Naive thymus-derived CD4-positive, alpha-beta T cell (primary cell): ENCODE measurements at regions not wholly inside any gene's neighbourhood (a gene's known extent, or its start where the extent isn't known, plus 50 kb on each side); places are given as distances from the start of the nearest gene placed in this dataset.

Experiments
- ATAC-seq: fragments of 150-1000 bp; cut with Tn5 transposase; 2 replicates; pipeline ENCODE4 v1.10.0; 2021; ENCODE audit warnings: mild to moderate bottlenecking, moderate library complexity
- CTCF ChIA-PET: fragments of 350-600 bp; sonication (Branson Sonifier 250); formaldehyde crosslinking; loops from one replicate; lab custom pipeline; 2021; ENCODE audit warnings: antibody characterized with exemption; lab: Charles Lee
- POLR2A ChIA-PET: fragments of 350-600 bp; sonication (Branson Sonifier 250); formaldehyde crosslinking; loops from one replicate; lab custom pipeline; 2021; ENCODE audit warnings: antibody characterized with exemption, inconsistent platforms; lab: Charles Lee
- DNase-seq, 9 donors: peaks; one replicate each; pipeline versions ENCODE4 v3.0.0 to v3.0.0-alpha.2; 2020 to 2022; ENCODE audit warnings: mixed read lengths in 1 of 9
- H3K27ac ChIP-seq: one replicate; pipeline ENCODE4 v1.7.0; 2013; ENCODE audit warnings: mild to moderate bottlenecking, low read depth, low read length, moderate library complexity
- H3K27me3 ChIP-seq, 2 donors: one replicate each; pipeline ENCODE4 v1.7.0; 2013; ENCODE audit warnings: low read length in 2 of 2, mild to moderate bottlenecking in 2 of 2, moderate library complexity in 2 of 2; ENCODE audit not compliant: control insufficient read depth in 2 of 2, insufficient read depth in 2 of 2
- H3K36me3 ChIP-seq, 3 experiments: 1 replicate in 2 of 3; 2 replicates in 1 of 3; pipeline ENCODE4 v1.7.0; 2013; ENCODE audit warnings: low read length in 3 of 3, mild to moderate bottlenecking in 3 of 3, moderate library complexity in 1 of 3; ENCODE audit not compliant: insufficient read depth in 3 of 3, control insufficient read depth in 2 of 3
- H3K4me1 ChIP-seq, 2 donors: one replicate each; pipeline ENCODE4 v1.7.0; 2013; ENCODE audit warnings: low read length in 2 of 2, mild to moderate bottlenecking in 2 of 2, moderate library complexity in 1 of 2; ENCODE audit not compliant: control insufficient read depth in 2 of 2, insufficient read depth in 2 of 2
- H3K4me3 ChIP-seq: 2 replicates; pipeline ENCODE4 v1.7.0; 2013; ENCODE audit warnings: mild to moderate bottlenecking, low read length
- H3K9me3 ChIP-seq, 3 experiments: 1 replicate in 2 of 3; 2 replicates in 1 of 3; pipeline ENCODE4 v1.7.0; 2013; ENCODE audit warnings: low read length in 3 of 3; ENCODE audit not compliant: control insufficient read depth in 2 of 3
- H3K27ac Mint-ChIP-seq, 9 donors: one replicate each; pipeline ENCODE4 v1.8.0; 2020 to 2022; ENCODE audit warnings: mixed read lengths in 9 of 9, mild to moderate bottlenecking in 8 of 9, moderate library complexity in 5 of 9, inconsistent platforms in 2 of 9
- H3K27me3 Mint-ChIP-seq, 5 donors: one replicate each; pipeline ENCODE4 v1.8.0; 2021 to 2022; ENCODE audit warnings: mixed read lengths in 5 of 5, mild to moderate bottlenecking in 1 of 5
- H3K36me3 Mint-ChIP-seq, 5 donors: one replicate each; pipeline ENCODE4 v1.8.0; 2020 to 2022; ENCODE audit warnings: mixed read lengths in 5 of 5, mild to moderate bottlenecking in 3 of 5, inconsistent platforms in 1 of 5
- H3K4me1 Mint-ChIP-seq, 7 donors: one replicate each; pipeline ENCODE4 v1.8.0; 2020 to 2022; ENCODE audit warnings: mixed read lengths in 7 of 7, mild to moderate bottlenecking in 3 of 7, inconsistent platforms in 1 of 7
- H3K4me3 Mint-ChIP-seq, 10 donors: one replicate each; pipeline ENCODE4 v1.8.0; 2020 to 2022; ENCODE audit warnings: mild to moderate bottlenecking in 10 of 10, mixed read lengths in 10 of 10, moderate library complexity in 6 of 10, inconsistent platforms in 2 of 10
- H3K9me3 Mint-ChIP-seq, 11 donors: one replicate each; pipeline ENCODE4 v1.8.0; 2020 to 2022; ENCODE audit warnings: mixed read lengths in 11 of 11, mild to moderate bottlenecking in 4 of 11, inconsistent platforms in 1 of 11, moderate library complexity in 1 of 11
- intact Hi-C, 2 donors: fragments of 100-400 bp; cut with micrococcal nuclease; formaldehyde crosslinking; loops; one replicate each; pipeline ENCODE4 v1.15.1; 2023

GRCh38 chr7:54664235-54665228 lies 94.5 kb downstream of the SEC61G start:
- ATAC-seq (no peak), DNase-seq (peak in 1 of 9 donors; percentile 23)
- Histone ChIP-seq H3K9me3 (no peaks in the 10 kb centered on the region), H3K36me3 (no peaks in the 10 kb centered on the region), H3K27me3 (no peaks in the 10 kb centered on the region), H3K4me1 (no peaks in the 10 kb centered on the region), H3K27ac (no peak overlapping the region), H3K4me3 (no peak overlapping the region)
- H3K27me3 Mint-ChIP-seq = peaks cover 27 to 52% (median 41%) of the 10 kb centered on the region in 5 donors
- ChIA-PET CTCF (no interaction called here), POLR2A (no interaction called here)
- peaks cover 0 to 10% (median 3%) of the 10 kb centered on the region in 5 donors for H3K36me3 Mint-ChIP-seq
- intact Hi-C loops = no loop called here
- H3K27ac Mint-ChIP-seq = no peak overlapping the region
- H3K4me1 Mint-ChIP-seq = peaks cover 4 to 19% (median 11%) of the 10 kb centered on the region in 7 donors
- H3K4me3 Mint-ChIP-seq = peak overlapping the region in 9 of 10 donors; percentile 41 to 67 (median 62)
- H3K9me3 Mint-ChIP-seq = peaks cover 0 to 25% (median 5%) of the 10 kb centered on the region in 11 donors

DNA sequence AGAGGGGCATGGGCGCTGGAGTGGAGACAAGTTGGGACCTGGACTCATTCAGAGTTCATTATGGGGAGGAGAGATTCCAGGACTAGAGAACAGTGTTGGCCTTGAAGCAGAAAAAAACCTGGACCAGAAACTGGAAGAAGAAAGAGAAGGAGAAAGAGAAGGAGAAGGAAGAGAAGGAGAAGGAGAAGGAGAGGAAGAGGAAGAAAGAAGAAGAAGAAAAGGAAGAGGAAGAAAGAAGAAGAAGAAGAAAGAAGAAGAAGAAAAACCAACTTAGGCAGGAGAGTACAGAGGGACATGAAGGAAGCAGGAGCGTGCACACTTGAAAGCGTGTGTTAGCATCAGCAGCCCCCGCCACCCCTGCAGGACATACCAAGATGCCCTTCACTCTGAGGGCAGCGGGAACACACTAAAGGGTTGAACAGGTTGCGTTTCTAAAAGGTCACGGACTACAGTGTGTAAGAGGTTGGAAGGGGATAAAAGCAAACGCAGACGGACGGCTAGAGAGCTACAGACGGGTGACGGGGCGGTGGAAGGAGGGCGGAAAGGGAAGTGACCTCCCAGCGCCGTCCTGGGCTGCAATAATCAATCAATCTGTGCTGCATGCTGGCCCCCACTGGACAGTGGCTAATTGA lies 95.3 kb downstream of the SEC61G start:
- Mint-ChIP-seq H3K36me3 (peaks cover 0 to 13% (median 3%) of the 10 kb centered on the region in 5 donors), H3K4me1 (peaks cover 4 to 19% (median 11%) of the 10 kb centered on the region in 7 donors), H3K27ac (no peak overlapping the region), H3K27me3 (peaks cover 27 to 52% (median 41%) of the 10 kb centered on the region in 5 donors), H3K4me3 (peak overlapping the region; percentile 35 to 67 (median 59)), H3K9me3 (peaks cover 0 to 21% (median 5%) of the 10 kb centered on the region in 11 donors)
- no peaks in the 10 kb centered on the region for H3K27me3 ChIP-seq
- ATAC-seq = no peak
- H3K4me1 ChIP-seq = no peaks in the 10 kb centered on the region
- no peak for DNase-seq
- intact Hi-C loops = no loop called here
- H3K27ac ChIP-seq = no peak overlapping the region
- no peak overlapping the region for H3K4me3 ChIP-seq
- ChIA-PET CTCF (no interaction called here), POLR2A (no interaction called here)
- H3K36me3 ChIP-seq = no peaks in the 10 kb centered on the region
- H3K9me3 ChIP-seq = no peaks in the 10 kb centered on the region

DNA sequence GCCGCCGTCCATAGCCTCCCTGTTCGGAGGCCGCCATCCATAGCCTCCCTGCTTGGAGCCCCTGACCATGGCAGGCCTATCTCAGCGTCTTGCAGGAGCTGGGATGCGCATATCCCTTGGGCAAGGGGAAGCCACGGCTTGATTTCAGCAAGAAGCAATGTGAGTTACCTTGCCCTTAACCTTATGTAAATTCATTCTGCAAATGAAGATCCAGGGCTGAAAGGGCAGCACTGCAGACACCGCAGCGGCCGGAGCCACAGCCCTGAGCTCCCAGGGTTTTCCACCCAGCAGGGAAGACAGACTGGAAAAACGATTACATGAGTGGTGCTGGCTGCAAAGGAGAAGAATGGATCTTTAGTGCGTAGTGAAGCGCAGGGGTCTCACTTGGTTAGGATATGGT lies 95.8 kb downstream of the SEC61G start:
- no peak overlapping the region for H3K27ac ChIP-seq
- no peaks in the 10 kb centered on the region for H3K36me3 ChIP-seq
- Mint-ChIP-seq H3K27ac (no peak overlapping the region), H3K9me3 (peaks cover 0 to 20% (median 5%) of the 10 kb centered on the region in 11 donors), H3K4me1 (peaks cover 4 to 19% (median 11%) of the 10 kb centered on the region in 7 donors), H3K36me3 (peaks cover 0 to 14% (median 3%) of the 10 kb centered on the region in 5 donors), H3K27me3 (peaks cover 27 to 52% (median 41%) of the 10 kb centered on the region in 5 donors), H3K4me3 (peak overlapping the region in 6 of 10 donors; percentile 32 to 67 (median 63))
- CTCF ChIA-PET = no interaction called here
- intact Hi-C loops = no loop called here
- ATAC-seq (no peak), DNase-seq (no peak)
- H3K27me3 ChIP-seq = no peaks in the 10 kb centered on the region
- POLR2A ChIA-PET = no interaction called here
- H3K9me3 ChIP-seq = no peaks in the 10 kb centered on the region
- H3K4me3 ChIP-seq = no peak overlapping the region
- no peaks in the 10 kb centered on the region for H3K4me1 ChIP-seq

- ChIA-PET CTCF (no interaction called here), POLR2A (no interaction called here)
- peaks cover 4 to 19% (median 11%) of the 10 kb centered on the region in 7 donors for H3K4me1 Mint-ChIP-seq
- H3K27ac Mint-ChIP-seq = no peak overlapping the region
- Histone ChIP-seq H3K9me3 (no peaks in the 10 kb centered on the region), H3K4me3 (no peak overlapping the region), H3K27ac (no peak overlapping the region), H3K27me3 (no peaks in the 10 kb centered on the region), H3K4me1 (no peaks in the 10 kb centered on the region), H3K36me3 (no peaks in the 10 kb centered on the region)
- intact Hi-C loops = no loop called here
- DNase-seq = no peak
- no peak for ATAC-seq
- H3K9me3 Mint-ChIP-seq = peaks cover 0 to 20% (median 5%) of the 10 kb centered on the region in 11 donors
- peaks cover 0 to 14% (median 3%) of the 10 kb centered on the region in 5 donors for H3K36me3 Mint-ChIP-seq
- peaks cover 27 to 52% (median 41%) of the 10 kb centered on the region in 5 donors for H3K27me3 Mint-ChIP-seq
- H3K4me3 Mint-ChIP-seq = no peak overlapping the region
Observed at GRCh38 chr7:54662701-54663100, 96.3 kb downstream of the SEC61G start.

GRCh38 chr7:54653905-54654304 lies 105.1 kb downstream of the SEC61G start:
- Mint-ChIP-seq H3K27ac (no peak overlapping the region), H3K4me3 (no peak overlapping the region), H3K27me3 (no peaks in the 10 kb centered on the region), H3K9me3 (peaks cover 2 to 13% (median 3%) of the 10 kb centered on the region in 11 donors), H3K36me3 (peaks cover 0 to 3% (median 0%) of the 10 kb centered on the region in 5 donors), H3K4me1 (no peaks in the 10 kb centered on the region)
- no peaks in the 10 kb centered on the region for H3K27me3 ChIP-seq
- DNase-seq (no peak), ATAC-seq (no peak)
- ChIA-PET POLR2A (no interaction called here), CTCF (interaction anchor here (0.6 kb wide), 1 partner anchor 879 kb away, joined by 3 read pairs; no protein-coding TSS in a partner anchor)
- H3K4me3 ChIP-seq = no peak overlapping the region
- H3K36me3 ChIP-seq = no peaks in the 10 kb centered on the region
- no peak overlapping the region for H3K27ac ChIP-seq
- intact Hi-C loops = no loop called here
- no peaks in the 10 kb centered on the region for H3K4me1 ChIP-seq
- H3K9me3 ChIP-seq = no peaks in the 10 kb centered on the region

DNA sequence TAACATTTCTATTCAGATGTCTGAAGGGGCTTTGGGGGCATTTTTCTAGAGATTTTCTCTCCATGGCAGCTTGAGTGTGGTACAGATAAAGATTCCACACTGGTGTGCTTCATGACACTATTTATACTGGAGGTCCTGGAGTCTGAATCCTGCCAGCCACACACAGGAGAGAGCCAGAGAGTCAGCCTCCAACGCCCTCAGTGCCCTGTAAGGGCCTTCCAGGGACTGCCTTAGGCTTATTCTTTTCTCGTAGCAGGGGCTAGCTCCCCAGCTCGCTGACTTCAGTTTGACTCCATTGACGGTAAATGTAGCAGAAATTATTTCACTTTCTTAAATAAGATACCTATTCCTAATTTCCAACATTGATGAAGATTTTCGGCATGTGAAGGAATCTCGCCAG lies 100.9 kb downstream of the VSTM2A start:
- no peak overlapping the region for H3K4me3 ChIP-seq
- CTCF ChIA-PET = no interaction called here
- intact Hi-C loops = no loop called here
- ATAC-seq (no peak), DNase-seq (no peak)
- H3K4me1 Mint-ChIP-seq = no peaks in the 10 kb centered on the region
- H3K27ac ChIP-seq = no peak overlapping the region
- H3K4me3 Mint-ChIP-seq = no peak overlapping the region
- no peaks in the 10 kb centered on the region for H3K36me3 Mint-ChIP-seq
- no peaks in the 10 kb centered on the region for H3K27me3 Mint-ChIP-seq
- no peaks in the 10 kb centered on the region for H3K9me3 ChIP-seq
- no peaks in the 10 kb centered on the region for H3K36me3 ChIP-seq
- H3K27me3 ChIP-seq = no peaks in the 10 kb centered on the region
- no peak overlapping the region for H3K27ac Mint-ChIP-seq
- H3K4me1 ChIP-seq = no peaks in the 10 kb centered on the region
- H3K9me3 Mint-ChIP-seq = peaks cover 0 to 14% (median 4%) of the 10 kb centered on the region in 11 donors
- POLR2A ChIA-PET = no interaction called here
